ENCODE measurements at regions not wholly inside any gene's neighbourhood (a gene's known extent, or its start where the extent isn't known, plus 50 kb on each side); places are given as distances from the start of the nearest gene placed in this dataset.

- TF ChIP-seq CTCF (IDR thresholded peaks at IDR 0.05; ENCODE audit: low read depth, low read length) (no peak), POLR2A (IDR thresholded peaks at IDR 0.05; ENCODE audit: extremely low read depth, insufficient read length) (no peak), MAX (IDR thresholded peaks at IDR 0.05; ENCODE audit: low read depth, low read length) (no peak), MYC (IDR thresholded peaks at IDR 0.05; ENCODE audit: low read depth, low read length) (no peak)
These were observed 740.2 kb downstream of the TLR4 start for GRCh38 chr9:118444403-118444802.
